Myocyte (in vitro differentiated cells): ENCODE measurements at regions not wholly inside any gene's neighbourhood (a gene's known extent, or its start where the extent isn't known, plus 50 kb on each side); places are given as distances from the start of the nearest gene placed in this dataset.
A peak's percentile ranks its signal among the peaks of the same experiment; 100 is the strongest.
"Not testable (repeated sequence)": the region's sequence is repeated elsewhere in the genome, so short reads cannot be mapped to it uniquely, and the experiment has no call there.

Experiments
- DNase-seq: peaks from one replicate; pipeline ENCODE4 v3.0.0-alpha.2; 2012; ENCODE audit warnings: low read depth

DNA sequence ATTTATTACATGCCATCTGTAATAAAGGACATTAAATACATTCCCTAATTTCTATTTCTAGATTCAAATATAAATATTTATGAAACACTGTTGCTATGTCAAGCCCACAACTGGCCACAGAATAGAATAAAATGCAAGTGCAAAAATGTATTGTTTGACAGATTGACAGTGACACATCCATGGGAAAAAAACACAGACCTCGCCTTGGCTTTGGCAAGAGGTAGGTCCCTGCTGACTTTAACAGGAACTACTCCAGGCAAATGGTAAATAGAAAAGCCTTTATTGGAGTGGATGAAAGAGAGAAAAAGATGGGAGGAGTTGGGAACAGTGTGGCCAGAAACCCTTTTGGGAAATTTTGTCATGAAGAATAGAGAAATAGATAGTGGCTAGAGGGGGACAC lies 622.9 kb downstream of the UTRN start:
- DNase-seq, result no peak

DNA sequence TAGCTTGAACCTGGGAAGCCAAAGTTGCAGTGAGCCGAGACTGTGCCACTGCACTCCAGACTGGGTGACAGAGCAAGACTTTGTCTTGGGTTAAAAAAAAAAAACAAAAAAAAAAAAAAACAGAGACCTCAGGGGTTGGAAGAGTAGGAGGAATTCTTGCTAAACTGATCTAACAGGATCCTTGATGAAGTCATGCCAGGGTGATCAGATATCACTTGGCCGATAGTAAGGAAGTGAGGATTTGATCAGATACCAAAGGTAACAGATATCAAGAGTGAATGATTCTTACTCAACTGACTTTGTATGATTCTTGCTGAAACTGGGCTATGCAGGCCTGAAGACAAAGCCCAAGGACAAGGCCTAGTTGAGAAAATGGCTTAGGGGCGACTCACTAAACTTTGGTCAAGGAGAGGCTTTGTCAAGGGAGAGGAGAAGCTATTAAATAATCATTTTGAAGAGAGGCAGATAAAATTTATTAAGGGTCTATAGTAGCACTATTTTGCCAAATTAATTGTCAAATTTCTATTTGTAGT lies 624.7 kb downstream of the UTRN start:
- DNase-seq, result no peak

DNA sequence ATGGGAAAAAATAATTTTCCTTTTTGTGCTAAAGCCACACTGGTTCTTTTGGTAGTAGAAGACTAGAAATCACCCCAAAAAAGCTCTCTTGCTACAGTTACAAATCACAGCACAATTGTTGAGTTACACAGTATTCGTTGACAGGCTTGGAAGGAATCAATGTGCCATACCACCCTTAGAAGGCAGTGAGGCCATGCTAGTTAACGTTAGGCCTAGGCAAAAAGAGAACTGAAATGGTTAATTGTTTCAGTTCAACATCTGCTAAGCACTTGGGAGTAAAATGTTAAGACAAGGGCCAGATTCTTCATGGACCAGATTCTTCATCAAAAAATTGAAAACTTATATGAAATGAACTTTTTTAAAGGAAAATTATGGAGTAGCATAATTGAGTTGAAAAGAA lies 626.2 kb downstream of the UTRN start:
- no peak for DNase-seq

DNA sequence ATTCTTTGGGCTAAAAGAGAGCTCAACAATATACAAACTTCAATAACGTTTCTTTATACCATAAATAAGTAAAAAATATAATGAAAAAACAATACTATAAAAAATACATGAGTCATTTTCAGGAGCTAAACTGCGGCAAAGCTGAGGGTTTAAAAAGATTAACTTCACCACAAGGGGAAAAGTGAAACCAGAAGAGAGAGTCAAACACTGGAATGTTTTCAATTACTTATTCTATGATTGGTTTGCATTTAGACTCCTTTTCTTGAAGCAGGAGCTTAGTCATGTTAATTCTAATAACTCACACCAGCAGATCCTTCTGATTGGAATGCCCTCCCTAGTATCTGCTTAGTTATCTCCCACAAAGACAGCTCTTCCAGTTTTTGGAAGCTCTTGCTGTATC lies 627.3 kb downstream of the UTRN start:
- peak; percentile 75 for DNase-seq

DNA sequence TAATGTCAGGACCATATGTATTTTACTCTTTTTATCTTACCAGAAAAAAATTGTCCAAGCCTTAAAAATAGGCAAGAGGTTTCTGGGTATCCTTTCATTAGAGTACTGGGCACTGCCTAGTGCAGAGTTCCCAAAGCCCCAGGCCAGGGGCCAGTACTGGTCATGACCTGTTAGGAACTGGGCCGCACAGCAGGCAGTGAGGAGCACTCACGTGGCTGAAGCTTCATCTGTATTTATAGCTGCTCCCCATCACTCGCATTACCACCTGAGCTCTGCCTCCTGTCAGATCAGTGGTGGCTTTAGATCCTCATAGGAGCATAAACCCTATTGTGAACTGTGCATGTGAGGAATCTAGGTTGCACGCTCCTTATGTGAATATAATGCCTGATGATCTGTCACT lies 632.9 kb downstream of the UTRN start:
- DNase-seq, result no peak

DNA sequence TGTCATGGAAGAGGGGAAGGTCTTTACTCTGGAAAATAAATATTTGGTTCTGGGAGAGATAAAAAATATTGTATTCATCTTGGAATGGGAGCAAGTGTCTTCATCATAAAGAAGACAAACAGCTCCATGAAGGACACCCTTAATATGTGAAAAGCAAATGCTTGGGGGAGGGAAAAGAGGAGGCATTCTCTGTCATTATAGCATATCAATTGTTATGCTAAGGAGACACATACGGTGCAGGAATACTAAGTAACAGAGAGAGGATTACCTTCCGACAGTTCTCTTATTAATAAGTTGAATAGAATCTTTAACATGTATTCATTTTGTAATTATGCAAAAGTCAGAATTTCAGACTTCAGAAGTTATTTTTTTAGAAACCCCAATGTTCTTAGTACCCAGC lies 634.4 kb downstream of the UTRN start:
- DNase-seq, result no peak

DNA sequence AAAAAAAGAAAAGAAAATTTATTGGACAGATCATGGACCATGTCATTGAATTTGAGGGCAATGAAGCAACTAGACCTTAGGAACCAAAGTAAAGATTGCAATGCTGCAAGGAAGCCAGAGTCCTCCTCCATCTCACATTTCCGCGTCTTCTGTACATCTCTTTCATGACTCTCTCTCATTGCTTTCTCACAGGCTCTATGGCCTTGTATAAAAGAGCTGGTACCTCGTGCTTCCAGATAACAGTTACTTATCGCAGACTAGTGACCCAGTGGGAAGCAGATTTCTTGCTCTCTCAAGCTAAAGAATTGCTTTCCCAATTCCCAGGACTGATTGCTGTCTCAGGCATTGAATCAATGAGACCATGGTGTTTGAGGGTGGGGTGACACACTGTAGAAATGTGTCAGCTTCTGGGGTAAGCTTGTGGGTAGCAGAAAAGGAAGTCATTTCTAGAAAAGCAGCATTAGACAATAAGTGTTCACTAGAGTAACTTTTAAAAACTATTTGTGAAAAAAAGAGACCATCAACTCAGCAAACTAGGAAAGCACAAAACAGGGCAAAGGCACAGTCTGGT lies 635.3 kb downstream of the UTRN start:
- no peak for DNase-seq

DNA sequence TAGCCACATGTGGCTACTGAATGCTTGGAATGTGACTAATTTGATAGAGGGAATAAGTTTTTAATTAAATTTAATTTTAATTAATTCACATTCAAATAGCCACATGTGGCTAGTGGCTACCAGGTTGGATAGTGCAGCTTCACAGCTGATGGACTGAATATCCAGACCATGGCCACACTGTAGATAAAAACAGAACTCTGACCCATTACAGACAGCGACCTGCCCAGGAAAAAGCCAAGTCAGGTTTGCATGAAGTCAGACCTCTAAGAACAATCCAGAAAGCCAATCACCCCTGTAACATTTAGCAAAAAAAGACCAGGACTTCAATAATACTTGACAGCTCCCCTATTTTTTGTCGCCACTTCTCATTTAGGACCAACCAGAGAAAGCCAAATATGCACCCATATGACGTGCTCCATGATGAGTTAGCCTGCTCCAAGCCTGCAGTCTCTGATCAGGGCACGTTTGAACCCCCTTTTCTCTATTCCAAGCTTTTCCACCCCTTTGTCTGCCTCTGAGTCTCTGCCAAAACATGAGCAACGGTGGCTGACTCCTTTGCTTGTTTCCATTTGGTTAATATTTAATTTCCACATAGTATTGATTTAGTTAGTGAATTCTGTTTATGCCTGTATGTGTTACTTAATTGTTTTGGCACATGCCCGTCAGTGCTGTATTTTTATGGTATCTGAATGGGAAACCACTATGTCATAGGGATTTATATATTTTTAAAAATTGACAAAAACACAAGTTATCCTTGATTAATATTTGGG lies 636.3 kb downstream of the UTRN start:
- no peak for DNase-seq

DNA sequence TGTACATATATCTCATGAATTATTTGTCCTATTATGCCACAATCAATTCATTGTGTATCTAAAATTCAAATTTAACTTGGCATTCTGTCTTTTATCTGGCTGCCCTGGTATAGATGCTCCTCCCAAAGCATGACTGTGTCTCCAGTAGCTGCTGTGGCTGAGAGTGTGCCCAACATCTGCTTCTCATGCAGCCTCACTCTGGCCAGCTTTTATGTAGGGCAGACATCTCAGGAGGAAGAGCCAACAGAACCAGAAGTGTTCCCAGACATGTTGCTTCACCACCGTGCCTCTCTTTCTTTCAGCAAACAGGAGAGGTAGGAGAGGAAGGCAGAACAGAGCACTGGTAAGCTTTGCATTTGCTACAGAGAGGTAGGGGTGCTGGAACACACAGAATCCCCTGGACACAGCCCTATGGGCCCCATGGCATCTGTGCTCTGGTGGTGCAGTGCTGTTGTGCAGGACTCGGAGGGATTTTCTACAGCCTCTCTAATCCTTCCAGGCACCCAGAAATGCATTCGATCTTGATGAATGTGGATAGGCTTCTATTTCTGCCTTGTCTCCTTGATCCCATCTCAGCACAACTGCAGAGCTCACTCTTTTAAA lies 637.1 kb downstream of the UTRN start:
- DNase-seq, result peak; percentile 55

DNA sequence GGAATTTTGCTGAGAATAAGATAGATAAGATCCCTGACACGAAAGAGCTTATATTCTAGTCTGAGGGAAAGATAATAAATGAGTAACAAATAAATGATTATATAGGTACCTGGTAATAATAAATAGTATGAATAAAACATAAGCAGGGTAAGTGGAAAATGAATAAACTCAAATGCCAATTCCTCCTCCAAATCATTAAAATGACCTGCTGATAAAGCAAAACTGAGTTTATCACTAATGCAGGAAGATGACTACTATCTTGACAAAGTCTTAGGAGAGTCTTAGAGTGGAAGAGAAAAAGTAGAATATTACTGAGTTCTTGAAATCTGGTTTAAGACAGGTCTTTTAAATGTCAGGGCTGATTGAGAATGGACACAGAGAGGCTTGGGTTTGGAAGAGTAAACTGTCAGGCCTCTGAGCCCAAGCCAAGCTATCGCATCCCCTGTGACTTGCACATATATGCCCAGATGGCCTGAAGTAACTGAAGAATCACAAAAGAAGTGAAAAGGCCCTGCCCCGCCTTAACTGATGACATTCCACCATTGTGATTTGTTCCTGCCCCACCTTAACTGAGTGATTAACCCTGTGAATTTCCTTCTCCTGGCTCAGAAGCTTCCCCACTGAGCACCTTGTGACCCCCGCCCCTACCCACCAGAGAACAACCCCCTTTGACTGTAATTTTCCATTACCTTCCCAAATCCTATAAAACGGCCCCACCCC lies 637.8 kb downstream of the UTRN start:
- DNase-seq, result not testable (repeated sequence)

DNA sequence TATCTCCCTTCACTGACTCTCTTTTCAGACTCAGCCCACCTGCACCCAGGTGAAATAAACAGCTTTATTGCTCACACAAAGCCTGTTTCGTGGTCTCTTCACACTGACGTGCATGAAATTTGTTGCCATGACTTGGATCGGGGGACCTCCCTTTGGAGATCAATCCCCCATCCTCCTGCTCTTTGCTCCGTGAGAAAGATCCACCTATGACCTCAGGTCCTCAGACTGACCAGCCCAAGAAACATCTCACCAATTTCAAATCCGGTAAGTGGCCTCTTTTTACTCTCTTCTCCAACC lies 638.3 kb downstream of the UTRN start:
- not testable (repeated sequence) for DNase-seq

DNA sequence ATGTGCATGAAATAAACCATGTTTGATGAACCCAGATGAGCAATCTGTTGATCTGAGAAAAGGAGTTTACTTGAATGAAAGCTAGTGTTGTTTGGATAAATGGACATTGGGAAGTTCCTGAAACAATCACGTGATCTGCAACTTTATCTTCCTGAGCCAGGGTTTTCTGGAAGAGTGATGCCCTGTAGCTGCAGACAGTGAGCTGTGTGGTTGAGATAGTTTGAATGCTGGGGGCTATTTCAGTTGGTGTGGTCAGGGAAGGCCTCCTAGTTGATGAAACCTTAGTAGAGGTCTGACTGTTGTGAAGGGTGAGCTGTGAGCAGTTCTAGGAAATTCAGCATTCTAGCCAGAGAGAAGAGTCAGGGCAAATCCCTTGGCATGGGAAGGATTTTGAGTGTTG lies 643.7 kb downstream of the UTRN start:
- DNase-seq, result peak; percentile 59

DNA sequence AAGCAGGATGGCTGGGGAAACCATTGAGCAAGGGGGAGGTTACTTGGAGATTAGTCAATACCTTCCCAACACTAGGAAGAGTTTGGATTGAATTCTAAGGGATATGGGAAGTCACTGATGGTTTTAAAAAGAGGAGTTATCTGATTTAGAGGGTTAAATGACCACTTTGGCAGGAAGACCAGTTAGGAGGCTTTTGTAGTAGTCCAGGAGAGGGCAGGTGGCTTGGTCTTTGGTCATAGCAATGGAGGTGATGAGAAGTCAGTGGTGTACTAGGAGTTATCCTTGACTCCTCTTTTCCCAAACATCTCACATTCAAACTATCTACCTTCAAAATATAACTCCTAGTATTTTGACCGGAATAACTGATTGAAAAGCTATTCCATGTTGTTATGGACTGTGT lies 644.1 kb downstream of the UTRN start:
- no peak for DNase-seq

DNA sequence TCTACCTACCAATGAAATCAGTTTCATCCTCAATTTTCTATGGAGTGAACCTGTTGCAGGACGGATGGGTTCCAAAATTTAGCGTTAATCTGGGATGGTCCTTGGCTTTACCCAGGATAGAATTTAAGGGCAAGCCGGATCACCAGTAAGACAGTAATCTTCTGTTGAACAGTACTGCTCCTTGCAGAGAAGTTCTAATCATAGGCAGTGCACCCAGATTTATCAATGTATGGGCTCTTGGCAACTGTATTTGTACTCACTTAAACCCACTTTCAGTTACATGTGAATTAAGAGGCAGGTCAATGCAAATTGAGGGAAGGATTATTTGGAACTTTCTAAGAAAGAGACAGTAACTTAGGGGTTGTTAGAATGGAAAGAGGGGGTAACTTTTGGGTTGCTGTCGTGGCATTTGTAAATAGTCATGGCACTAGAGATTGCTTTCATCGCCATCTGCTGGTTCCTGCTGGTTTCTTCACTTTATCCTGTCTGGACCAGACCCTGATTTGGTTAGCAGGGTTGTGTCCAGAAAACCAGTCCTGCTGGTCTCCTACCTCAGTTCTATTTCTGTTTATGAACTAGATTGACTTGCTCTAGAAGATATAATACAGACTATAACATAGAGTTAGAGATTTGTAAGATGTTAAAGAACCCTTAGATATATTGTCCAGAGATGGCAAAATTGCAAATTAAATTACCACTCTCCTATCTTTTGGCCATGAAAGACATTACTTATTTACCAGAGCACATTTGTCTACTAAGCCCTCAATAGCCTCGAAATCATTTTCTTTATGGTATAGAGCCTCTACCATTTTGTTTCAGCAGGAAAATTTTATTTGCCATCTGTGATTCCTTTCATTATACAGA lies 646.3 kb downstream of the UTRN start:
- DNase-seq, result peak; percentile 66

DNA sequence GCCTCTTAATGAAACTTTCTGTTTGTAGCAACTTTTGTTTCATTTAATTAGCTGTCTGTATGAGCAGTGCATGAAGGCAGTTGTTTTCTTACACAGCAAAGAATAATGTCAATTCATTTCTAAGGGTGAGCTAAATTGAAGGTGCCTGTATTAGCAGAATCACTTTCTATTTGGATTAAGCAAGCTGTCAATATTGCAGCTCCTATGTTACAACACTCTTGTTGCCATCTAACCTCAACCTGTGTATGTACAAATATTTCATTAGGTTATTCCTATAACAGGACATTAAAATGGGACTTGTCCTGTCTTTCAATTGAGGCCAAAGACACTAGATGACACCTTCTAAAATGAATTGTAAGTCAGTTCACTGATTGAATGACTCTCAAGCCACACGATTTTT lies 647.5 kb downstream of the UTRN start:
- no peak for DNase-seq

DNA sequence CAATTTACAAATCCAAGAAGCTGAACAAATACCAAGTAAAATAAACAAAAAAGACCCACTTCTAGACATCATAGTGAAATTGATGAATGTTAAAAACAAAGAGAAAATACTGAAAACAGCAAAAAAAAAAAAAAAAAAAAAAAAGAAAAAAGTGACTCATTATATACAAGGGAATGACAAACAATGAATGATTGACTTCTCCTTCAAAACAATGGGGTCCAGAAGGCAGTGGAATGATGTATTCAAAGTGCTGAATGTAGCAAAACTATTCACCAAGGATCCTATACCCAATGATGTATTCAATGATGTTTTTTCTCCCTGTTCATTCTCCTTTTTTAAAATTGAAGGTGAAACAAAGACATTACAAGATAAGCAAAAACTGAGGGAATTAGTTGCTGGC lies 650.0 kb downstream of the UTRN start:
- no peak for DNase-seq

DNA sequence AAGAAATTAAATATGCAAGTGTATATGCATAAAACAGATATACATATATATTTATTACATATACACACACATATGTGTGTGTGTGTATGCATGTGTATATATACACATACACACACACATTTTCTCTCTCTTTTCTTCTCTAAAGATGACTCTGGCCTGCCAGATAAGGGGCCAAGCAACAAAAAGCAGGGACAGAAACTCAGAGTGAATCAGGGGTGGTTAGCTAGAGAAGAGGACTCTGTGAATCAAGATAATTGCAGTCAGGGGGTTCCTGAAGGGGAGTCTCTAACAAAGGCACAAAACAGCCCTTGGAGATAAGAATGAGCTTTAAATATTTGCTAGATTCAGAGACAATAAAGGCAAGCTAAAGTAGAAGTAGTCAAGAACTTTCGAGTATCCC lies 650.5 kb downstream of the UTRN start:
- no peak for DNase-seq

DNA sequence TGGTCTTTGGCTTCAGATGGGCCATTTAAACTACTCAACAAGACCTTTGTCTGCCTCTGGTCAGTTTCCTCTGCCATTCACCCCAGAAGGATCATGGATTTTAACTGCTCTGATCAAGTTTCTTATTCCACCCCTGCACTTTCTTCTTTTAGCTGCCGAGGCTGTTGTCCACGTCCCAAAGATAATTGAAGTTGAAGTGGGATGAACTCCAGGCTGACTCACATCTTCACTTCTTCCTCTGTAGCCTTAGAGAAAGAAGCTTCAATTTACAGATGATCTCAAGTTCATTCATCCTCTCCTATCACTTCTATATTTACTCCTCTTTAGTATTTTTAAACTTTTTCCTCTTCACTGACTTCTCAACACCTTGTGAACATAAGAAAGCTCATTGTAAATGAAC lies 651.6 kb downstream of the UTRN start:
- DNase-seq, result peak; percentile 23

DNA sequence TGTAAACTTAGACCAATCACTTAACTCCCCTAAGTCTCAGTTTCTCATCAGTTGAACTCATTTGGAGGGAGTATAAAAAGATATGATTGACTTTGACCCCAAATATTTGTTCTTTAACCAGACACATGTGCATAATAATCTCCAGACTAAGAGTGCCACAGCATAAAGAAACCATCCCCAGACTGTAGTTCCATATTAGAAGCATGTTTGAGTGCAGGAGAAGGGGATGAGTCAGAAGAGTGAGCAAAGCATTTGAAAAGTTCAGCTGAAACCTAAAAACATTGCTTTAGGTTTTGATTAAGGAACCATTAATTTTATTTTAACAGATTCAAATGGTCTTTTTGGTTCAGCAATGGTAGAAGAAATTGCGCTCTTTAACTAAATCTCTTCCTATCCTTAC lies 654.8 kb downstream of the UTRN start:
- no peak for DNase-seq

DNA sequence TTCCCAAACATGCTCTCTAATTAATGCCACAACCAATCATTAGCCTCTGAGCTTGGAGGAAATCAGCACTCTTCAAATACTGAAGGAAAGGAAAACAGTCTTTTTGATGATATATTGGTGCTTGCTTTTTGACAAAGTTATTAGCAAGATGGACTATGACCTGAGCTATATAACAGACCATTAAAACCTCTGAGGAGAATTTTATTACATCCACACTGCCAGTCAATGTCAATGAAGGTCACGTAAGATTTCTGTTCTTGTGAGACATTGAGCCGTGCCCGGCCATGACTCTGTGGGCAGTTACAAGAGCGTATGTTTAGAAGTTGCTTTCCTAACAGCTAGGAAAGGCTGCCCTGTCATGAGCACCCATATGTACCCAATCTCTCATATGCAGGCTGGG lies 659.0 kb downstream of the UTRN start:
- no peak for DNase-seq

DNA sequence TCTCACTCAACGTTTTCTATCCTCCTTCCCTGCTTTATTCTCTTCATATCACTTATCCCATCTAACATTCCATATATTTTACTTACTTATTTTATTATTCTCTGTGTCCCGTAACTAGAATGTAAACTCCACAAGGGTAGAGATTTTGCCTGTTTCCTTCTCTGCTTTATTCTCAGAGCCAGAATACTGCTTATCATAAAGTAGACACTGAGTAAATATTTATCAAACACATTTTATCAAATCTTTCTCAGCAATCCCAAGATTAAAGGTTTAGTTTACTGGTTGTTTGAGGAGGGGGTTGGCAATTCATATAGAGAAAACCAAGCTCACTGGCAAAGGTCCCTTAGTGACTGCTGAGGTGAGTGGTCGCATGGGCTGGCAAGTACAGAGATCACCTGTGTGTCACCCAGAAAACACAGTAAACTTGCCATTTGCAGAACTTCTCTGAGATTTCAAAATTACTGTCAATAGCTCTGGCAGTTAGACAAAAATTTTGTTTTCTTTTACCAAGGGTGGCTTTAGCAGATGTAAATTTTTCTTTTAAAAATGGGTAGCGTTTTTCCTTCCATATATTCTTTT lies 662.4 kb downstream of the UTRN start:
- DNase-seq, result no peak
